SKM-1 (cell line): ENCODE measurements at regions not wholly inside any gene's neighbourhood (a gene's known extent, or its start where the extent isn't known, plus 50 kb on each side); places are given as distances from the start of the nearest gene placed in this dataset.
A peak's percentile ranks its signal among the peaks of the same experiment; 100 is the strongest.

Experiments used
- DNase-seq: peaks from one replicate; lab custom pipeline; 2025; ENCODE audit not compliant: unreplicated experiment; lab: John Stamatoyannopoulos, UW

- DNase-seq, result no peak
Observed at GRCh38 chrX:20437683-20438082, 171.0 kb upstream of the RPS6KA3 start.

GRCh38 chrX:20435913-20436312 is 169.2 kb upstream of the RPS6KA3 start:
- DNase-seq, result no peak

- no peak for DNase-seq
Observed at GRCh38 chrX:20434986-20435385, 168.3 kb upstream of the RPS6KA3 start.

GRCh38 chrX:20433388-20433775 is 166.7 kb upstream of the RPS6KA3 start:
- no peak for DNase-seq

GRCh38 chrX:20432746-20433387 is 166.2 kb upstream of the RPS6KA3 start:
- DNase-seq, result peak; percentile 5

- DNase-seq, result no peak
Observed at GRCh38 chrX:20432048-20432447, 165.3 kb upstream of the RPS6KA3 start.

GRCh38 chrX:20431486-20431885 is 164.8 kb upstream of the RPS6KA3 start:
- no peak for DNase-seq

GRCh38 chrX:20427173-20427770 is 160.6 kb upstream of the RPS6KA3 start:
- peak; percentile 2 for DNase-seq

- no peak for DNase-seq
Observed at GRCh38 chrX:20421697-20422096, 155.0 kb upstream of the RPS6KA3 start.

- DNase-seq, result no peak
Observed at GRCh38 chrX:20421275-20421674, 154.6 kb upstream of the RPS6KA3 start.

- no peak for DNase-seq
Observed at GRCh38 chrX:20420058-20420457, 153.3 kb upstream of the RPS6KA3 start.

GRCh38 chrX:20418379-20419150 is 151.9 kb upstream of the RPS6KA3 start:
- no peak for DNase-seq

GRCh38 chrX:20414762-20415445 is 148.2 kb upstream of the RPS6KA3 start:
- DNase-seq, result no peak

- no peak for DNase-seq
Observed at GRCh38 chrX:20414066-20414465, 147.4 kb upstream of the RPS6KA3 start.

GRCh38 chrX:20412871-20413486 is 146.3 kb upstream of the RPS6KA3 start:
- DNase-seq, result peak; percentile 7

GRCh38 chrX:20410540-20410939 is 143.8 kb upstream of the RPS6KA3 start:
- no peak for DNase-seq

GRCh38 chrX:20409991-20410390 is 143.3 kb upstream of the RPS6KA3 start:
- DNase-seq, result no peak

GRCh38 chrX:20402956-20403355 is 136.2 kb upstream of the RPS6KA3 start:
- no peak for DNase-seq

GRCh38 chrX:20399728-20400414 is 133.2 kb upstream of the RPS6KA3 start:
- no peak for DNase-seq

GRCh38 chrX:20397587-20397986 is 130.9 kb upstream of the RPS6KA3 start:
- DNase-seq, result no peak

- no peak for DNase-seq
Observed at GRCh38 chrX:20394451-20394850, 127.7 kb upstream of the RPS6KA3 start.
